HepG2 (cell line): ENCODE measurements at regions not wholly inside any gene's neighbourhood (a gene's known extent, or its start where the extent isn't known, plus 50 kb on each side); places are given as distances from the start of the nearest gene placed in this dataset.

Experiments
- ATAC-seq: fragments of 200-7000 bp; cut with Tn5 transposase; 3 replicates; pipeline ENCODE4 v1.9.1; 2020; ENCODE audit warnings: mild to moderate bottlenecking, moderate library complexity
- BruUV-seq: library from RNA; stranded (reverse); fragments of 400-500 nt; replicated peaks from 2 replicates; lab custom pipeline; 2021; lab: Mats Ljungman, UMichigan
- CTCF ChIA-PET: fragments of 300-600 bp; formaldehyde crosslinking; extraction: SDS; loops from one replicate; lab custom pipeline; 2021; ENCODE audit warnings: low total read pairs, inconsistent platforms, low intra/inter-chr PET ratio; lab: Yijun Ruan, JAX
- POLR2A ChIA-PET: fragments of 350-600 bp; sonication (Branson Sonifier 250); formaldehyde crosslinking; loops from one replicate; lab custom pipeline; 2020; ENCODE audit warnings: antibody characterized with exemption, inconsistent platforms; lab: Yijun Ruan, JAX
- DNase-seq: peaks from one replicate; pipeline ENCODE4 v3.0.0-alpha.2; 2015; ENCODE audit warnings: low spot score
- FAIRE-seq: peaks from 3 replicates; lab custom pipeline; 2011; peaks lifted over from hg19 to GRCh38; lab: Jason Lieb, UNC
- H2AFZ ChIP-seq: one replicate; pipeline ENCODE4 v1.6.1; 2011; ENCODE audit warnings: low read length, inconsistent platforms
- H3K27ac ChIP-seq: fragments of 300-600 bp; 3 replicates; pipeline ENCODE4 v1.8.0; 2011; ENCODE audit warnings: mixed run types, mild to moderate bottlenecking, mixed read lengths, low read length, inconsistent platforms; ENCODE audit not compliant: insufficient read depth; ENCODE audit errors: extremely low read length
- H3K27me3 ChIP-seq, 2 experiments: fragments of 200-600 bp in 1 of 2; 2 replicates in 1 of 2; 3 replicates in 1 of 2; pipeline versions ENCODE4 v1.6.0 to v1.8.0; 2011; ENCODE audit warnings: low read length in 2 of 2, mild to moderate bottlenecking in 2 of 2, moderate library complexity in 2 of 2, inconsistent platforms in 1 of 2; ENCODE audit not compliant: insufficient read depth in 2 of 2, control insufficient read depth in 1 of 2
- H3K36me3 ChIP-seq, 2 experiments: fragments of 200-600 bp in 1 of 2; replicated peaks in 1 of 2; 2 replicates in 1 of 2; 3 replicates in 1 of 2; pipeline versions ENCODE4 v1.5.1 to v1.8.0; 2011; ENCODE audit warnings: low read length in 2 of 2, inconsistent platforms in 1 of 2; ENCODE audit not compliant: insufficient read depth in 2 of 2, control insufficient read depth in 1 of 2
- H3K4me1 ChIP-seq: 2 replicates; pipeline ENCODE4 v1.5.1; 2012; ENCODE audit warnings: low read length, inconsistent platforms; ENCODE audit not compliant: insufficient read depth
- H3K4me2 ChIP-seq: 2 replicates; pipeline ENCODE4 v1.6.0; 2011; ENCODE audit warnings: low read depth, low read length, inconsistent platforms
- H3K4me3 ChIP-seq, 3 experiments: fragments of 200-600 bp in 1 of 3; sonication (generic), shearing (Covaris generic) in 1 of 3; replicated peaks in 1 of 3; 2 replicates each; pipeline ENCODE4 v1.5.1; 2011 to 2016; ENCODE audit warnings: low read length in 3 of 3, inconsistent platforms in 2 of 3, low read depth in 2 of 3, mild to moderate bottlenecking in 2 of 3, control low read depth in 1 of 3, mixed read lengths in 1 of 3; ENCODE audit not compliant: insufficient read depth in 1 of 3
- H3K79me2 ChIP-seq: one replicate; pipeline ENCODE4 v1.6.1; 2011; ENCODE audit warnings: low read length, inconsistent platforms; ENCODE audit not compliant: insufficient read depth
- H3K9ac ChIP-seq: 2 replicates; pipeline ENCODE4 v1.6.0; 2011; ENCODE audit warnings: mild to moderate bottlenecking, low read depth, low read length, inconsistent platforms; ENCODE audit not compliant: insufficient read depth
- H3K9me3 ChIP-seq: 2 replicates; pipeline ENCODE4 v1.5.1; 2012; ENCODE audit warnings: mild to moderate bottlenecking, low read length
- H4K20me1 ChIP-seq: 2 replicates; pipeline ENCODE4 v1.6.0; 2011; ENCODE audit warnings: inconsistent platforms, mild to moderate bottlenecking, low read length, moderate library complexity; ENCODE audit not compliant: insufficient read depth
- BORCS8-MEF2B ChIP-seq: sonication (generic); formaldehyde crosslinking; IDR thresholded peaks from 2 replicates; pipeline ENCODE4 v1.8.0; 2022; ENCODE audit warnings: mild to moderate bottlenecking, missing genetic modification reagents
- CBX2 ChIP-seq, 2 experiments: fragments of 200-600 bp in 1 of 2; sonication (generic); formaldehyde crosslinking in 1 of 2; IDR thresholded peaks; 2 replicates each; pipeline versions ENCODE4 v1.7.0 to v1.8.1; 2018 to 2022; ENCODE audit warnings: low read depth in 2 of 2, low read length in 1 of 2, mild to moderate bottlenecking in 1 of 2, missing genetic modification reagents in 1 of 2
- ESRRA ChIP-seq: sonication (generic); formaldehyde crosslinking; IDR thresholded peaks from 2 replicates; pipeline ENCODE4 v1.5.1; 2020; ENCODE audit warnings: mild to moderate bottlenecking, low read depth, missing genetic modification reagents
- FOXK1 ChIP-seq: sonication (generic); formaldehyde crosslinking; IDR thresholded peaks from 2 replicates; pipeline ENCODE4 v1.4.0; 2020; ENCODE audit warnings: low read depth, missing genetic modification reagents, borderline replicate concordance
- GLI4 ChIP-seq: sonication (generic); formaldehyde crosslinking; IDR thresholded peaks from 2 replicates; pipeline ENCODE4 v1.5.1; 2020; ENCODE audit warnings: missing genetic modification reagents, mild to moderate bottlenecking, moderate library complexity, borderline replicate concordance
- KDM4B ChIP-seq: sonication (generic); formaldehyde crosslinking; IDR thresholded peaks from 2 replicates; pipeline ENCODE4 v1.4.0; 2020; ENCODE audit warnings: missing genetic modification reagents
- MAFK ChIP-seq, 2 experiments: IDR thresholded peaks in 1 of 2; conservative IDR thresholded peaks in 1 of 2; 2 replicates each; pipeline ENCODE4 v1.6.1; 2011; ENCODE audit warnings: improper control_type of control experiment in 2 of 2, low read length in 2 of 2
- MTA3 ChIP-seq: sonication (generic); formaldehyde crosslinking; IDR thresholded peaks from 2 replicates; pipeline ENCODE4 v1.4.0; 2020; ENCODE audit warnings: missing genetic modification reagents
- NCOA2 ChIP-seq: sonication (generic); formaldehyde crosslinking; IDR thresholded peaks from 2 replicates; pipeline ENCODE4 v1.8.0; 2022; ENCODE audit warnings: inconsistent platforms
- NFIC ChIP-seq: IDR thresholded peaks from 2 replicates; pipeline ENCODE4 v1.6.1; 2012; ENCODE audit warnings: mild to moderate bottlenecking, low read length, inconsistent platforms
- RBM39 ChIP-seq: fragments of 200-400 bp; formaldehyde crosslinking; IDR thresholded peaks from one replicate; pipeline ENCODE4 v1.6.1; 2018; ENCODE audit warnings: antibody characterized with exemption, mild to moderate bottlenecking, low read depth, low read length; ENCODE audit not compliant: poor library complexity, severe bottlenecking
- TEAD3 ChIP-seq: optimal IDR thresholded peaks from 2 replicates; pipeline ENCODE3; 2016; ENCODE audit warnings: borderline replicate concordance
- TRIM24 ChIP-seq: sonication (generic); formaldehyde crosslinking; IDR thresholded peaks from 2 replicates; pipeline ENCODE4 v1.8.0; 2022; ENCODE audit warnings: mild to moderate bottlenecking, missing genetic modification reagents
- ZNF263 ChIP-seq: sonication (generic); formaldehyde crosslinking; IDR thresholded peaks from 2 replicates; pipeline ENCODE4 v1.4.0; 2020; ENCODE audit warnings: missing genetic modification reagents
- ZNF674 ChIP-seq: sonication (generic); formaldehyde crosslinking; IDR thresholded peaks from 2 replicates; pipeline ENCODE4 v1.5.0; 2020; ENCODE audit warnings: low read depth, mild to moderate bottlenecking, missing genetic modification reagents
- ZSCAN12 ChIP-seq: sonication (generic); formaldehyde crosslinking; IDR thresholded peaks from 2 replicates; pipeline ENCODE4 v1.9.0; 2021; ENCODE audit warnings: mild to moderate bottlenecking, missing genetic modification reagents
- WGBS: methylation state at CpG from one replicate; pipeline ENCODE4 v1.1.6; 2017; ENCODE audit warnings: low lambda C conversion rate; 5-methylcytosine and 5-hydroxymethylcytosine counted together
- in situ Hi-C: cut with HindIII; loops from 2 replicates; pipeline ENCODE4 v1.10.0; 2017; ENCODE audit warnings: low pct_unique_long_range_greater_than_20kb; ENCODE audit not compliant: extremely low pct_ligation_motif_present
- intact Hi-C: fragments of 100-400 bp; cut with micrococcal nuclease; formaldehyde crosslinking; loops from one replicate; pipeline ENCODE4 v1.10.0; 2022; ENCODE audit not compliant: unreplicated experiment
- TF ChIP-seq, protein P1 (sequence below): sonication (generic); formaldehyde crosslinking; IDR thresholded peaks from 2 replicates; pipeline ENCODE4 v1.4.0; 2020; ENCODE audit warnings: missing genetic modification reagents
- TF ChIP-seq, protein P2 (sequence below): sonication (generic); formaldehyde crosslinking; IDR thresholded peaks from 2 replicates; pipeline ENCODE4 v1.4.0; 2020; ENCODE audit warnings: mild to moderate bottlenecking, missing genetic modification reagents
- TF ChIP-seq, protein P3 (sequence below): sonication (generic); IDR thresholded peaks from 2 replicates; pipeline ENCODE4 v1.6.1; 2016; ENCODE audit warnings: low read depth, borderline replicate concordance
- TF ChIP-seq, protein P4 (sequence below): sonication (generic); formaldehyde crosslinking; IDR thresholded peaks from 2 replicates; pipeline ENCODE4 v1.8.1; 2023; ENCODE audit warnings: missing genetic modification reagents, mild to moderate bottlenecking, borderline replicate concordance

DNA sequence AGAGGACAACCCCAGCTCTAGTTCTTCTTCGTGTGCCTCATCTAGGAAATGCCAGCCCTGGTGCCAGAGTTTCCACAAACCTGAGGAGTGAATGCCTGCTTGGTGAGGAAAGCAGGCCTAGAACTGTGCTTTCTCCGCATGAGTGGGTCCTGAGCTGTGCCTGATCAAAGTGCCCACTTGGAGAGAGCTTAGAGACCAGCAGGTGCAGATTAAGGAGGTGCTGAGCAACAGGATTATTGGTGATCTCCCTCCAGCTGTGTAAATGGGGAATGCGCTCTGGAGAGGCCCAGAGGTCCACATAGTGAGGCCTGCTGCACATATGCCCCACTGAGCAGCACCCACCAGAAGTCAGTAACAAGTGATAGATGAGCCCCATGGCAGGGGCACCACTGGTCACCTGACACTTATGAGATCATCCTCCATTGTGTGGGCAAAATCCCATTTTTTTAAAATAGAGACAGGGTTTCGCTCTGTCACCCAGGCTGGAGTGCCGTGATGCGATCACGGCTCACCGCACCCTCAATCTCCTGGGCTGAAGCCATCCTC lies 127.2 kb upstream of the ZC3H12A start (continued):
- TF ChIP-seq MAFK (conservative IDR thresholded peaks at IDR 0.05 in 1 of 2, IDR thresholded peaks at IDR 0.05 in 1 of 2; ENCODE audit: low read length in 2 of 2), result no peak

DNA sequence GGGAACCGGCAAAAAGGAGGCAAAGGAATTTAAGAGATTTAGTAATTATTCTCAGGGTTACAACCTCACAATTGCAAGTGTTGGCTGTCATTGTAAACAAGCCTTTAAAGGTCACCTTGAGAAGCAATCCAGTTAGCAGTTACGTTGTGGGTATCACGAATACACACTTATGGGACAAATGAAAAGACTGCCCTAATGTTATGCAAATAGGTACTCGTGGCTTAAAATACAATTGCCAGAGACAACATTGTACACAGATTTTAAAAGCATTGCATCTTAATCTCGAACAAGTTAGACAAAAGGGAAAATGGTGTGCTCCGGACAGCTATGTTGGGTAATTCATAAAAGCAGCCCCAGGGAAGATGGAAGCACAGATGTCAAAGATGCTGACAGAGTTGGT lies 120.5 kb upstream of the ZC3H12A start:
- CTCF ChIA-PET, result no interaction called here
- in situ Hi-C loops, result no loop called here
- no TSS peak for BruUV-seq
- TF ChIP-seq ESRRA (CRISPR knock-in tag), result no peak
- no peak for TF ChIP-seq NCOA2 (CRISPR knock-in tag)
- no peak for TF ChIP-seq MTA3 (CRISPR knock-in tag)
- TF ChIP-seq, protein P1, sequence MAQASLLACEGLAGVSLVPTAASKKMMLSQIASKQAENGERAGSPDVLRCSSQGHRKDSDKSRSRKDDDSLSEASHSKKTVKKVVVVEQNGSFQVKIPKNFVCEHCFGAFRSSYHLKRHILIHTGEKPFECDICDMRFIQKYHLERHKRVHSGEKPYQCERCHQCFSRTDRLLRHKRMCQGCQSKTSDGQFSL, result no peak
- TF ChIP-seq, protein P2, sequence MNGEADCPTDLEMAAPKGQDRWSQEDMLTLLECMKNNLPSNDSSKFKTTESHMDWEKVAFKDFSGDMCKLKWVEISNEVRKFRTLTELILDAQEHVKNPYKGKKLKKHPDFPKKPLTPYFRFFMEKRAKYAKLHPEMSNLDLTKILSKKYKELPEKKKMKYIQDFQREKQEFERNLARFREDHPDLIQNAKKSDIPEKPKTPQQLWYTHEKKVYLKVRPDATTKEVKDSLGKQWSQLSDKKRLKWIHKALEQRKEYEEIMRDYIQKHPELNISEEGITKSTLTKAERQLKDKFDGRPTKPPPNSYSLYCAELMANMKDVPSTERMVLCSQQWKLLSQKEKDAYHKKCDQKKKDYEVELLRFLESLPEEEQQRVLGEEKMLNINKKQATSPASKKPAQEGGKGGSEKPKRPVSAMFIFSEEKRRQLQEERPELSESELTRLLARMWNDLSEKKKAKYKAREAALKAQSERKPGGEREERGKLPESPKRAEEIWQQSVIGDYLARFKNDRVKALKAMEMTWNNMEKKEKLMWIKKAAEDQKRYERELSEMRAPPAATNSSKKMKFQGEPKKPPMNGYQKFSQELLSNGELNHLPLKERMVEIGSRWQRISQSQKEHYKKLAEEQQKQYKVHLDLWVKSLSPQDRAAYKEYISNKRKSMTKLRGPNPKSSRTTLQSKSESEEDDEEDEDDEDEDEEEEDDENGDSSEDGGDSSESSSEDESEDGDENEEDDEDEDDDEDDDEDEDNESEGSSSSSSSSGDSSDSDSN (CRISPR knock-in tag), result no peak
- no peak for TF ChIP-seq TEAD3 (CRISPR knock-in tag)
- TF ChIP-seq, protein P3, sequence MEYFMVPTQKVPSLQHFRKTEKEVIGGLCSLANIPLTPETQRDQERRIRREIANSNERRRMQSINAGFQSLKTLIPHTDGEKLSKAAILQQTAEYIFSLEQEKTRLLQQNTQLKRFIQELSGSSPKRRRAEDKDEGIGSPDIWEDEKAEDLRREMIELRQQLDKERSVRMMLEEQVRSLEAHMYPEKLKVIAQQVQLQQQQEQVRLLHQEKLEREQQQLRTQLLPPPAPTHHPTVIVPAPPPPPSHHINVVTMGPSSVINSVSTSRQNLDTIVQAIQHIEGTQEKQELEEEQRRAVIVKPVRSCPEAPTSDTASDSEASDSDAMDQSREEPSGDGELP, result no peak
- TF ChIP-seq GLI4 (CRISPR knock-in tag), result no peak
- no peak for TF ChIP-seq FOXK1 (CRISPR knock-in tag)
- TF ChIP-seq NFIC, result no peak
- no peak for TF ChIP-seq ZSCAN12 (CRISPR knock-in tag)
- no peak for TF ChIP-seq TRIM24 (CRISPR knock-in tag)
- TF ChIP-seq, protein P4, sequence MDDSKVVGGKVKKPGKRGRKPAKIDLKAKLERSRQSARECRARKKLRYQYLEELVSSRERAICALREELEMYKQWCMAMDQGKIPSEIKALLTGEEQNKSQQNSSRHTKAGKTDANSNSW (CRISPR knock-in tag), result no peak
- no peak for TF ChIP-seq ZNF674 (CRISPR knock-in tag)
- no peak for TF ChIP-seq CBX2 (IDR thresholded peaks at IDR 0.05; ENCODE audit: low read depth, low read length)
- TF ChIP-seq CBX2 (CRISPR knock-in tag; IDR thresholded peaks at IDR 0.05; ENCODE audit: low read depth), result no peak
- no peak for TF ChIP-seq ZNF263 (CRISPR knock-in tag)
- no peak for TF ChIP-seq BORCS8-MEF2B (CRISPR knock-in tag)
- TF ChIP-seq RBM39, result no peak
- no peak for TF ChIP-seq KDM4B (CRISPR knock-in tag)

More for the DNA sequence above, 120.5 kb upstream of the ZC3H12A start:
- H3K4me1 ChIP-seq, result no peaks in the 10 kb centered on the region
- H3K9me3 ChIP-seq, result no peaks in the 10 kb centered on the region
- 15% methylated on average over 6 of the region's 6 CpGs for WGBS
- H3K36me3 ChIP-seq, result no peaks in the 10 kb centered on the region
- intact Hi-C loops, result no loop called here
- no peak overlapping the region for H3K4me3 ChIP-seq
- no peak overlapping the region for H3K27ac ChIP-seq
- H3K9ac ChIP-seq, result no peak overlapping the region
- no peak for ATAC-seq
- no peaks in the 10 kb centered on the region for H3K79me2 ChIP-seq
- FAIRE-seq, result no peak
- peaks cover 0 to 3% of the 10 kb centered on the region in 2 experiments; a peak in 1 of 5 replicates for H3K27me3 ChIP-seq
- POLR2A ChIA-PET, result no interaction called here
- H2AFZ ChIP-seq, result no peak overlapping the region
- H4K20me1 ChIP-seq, result no peaks in the 10 kb centered on the region
- no peak overlapping the region for H3K4me2 ChIP-seq
- no peak for DNase-seq
